ENCODE measurements at regions not wholly inside any gene's neighbourhood (a gene's known extent, or its start where the extent isn't known, plus 50 kb on each side); places are given as distances from the start of the nearest gene placed in this dataset.

GRCh38 chr5:8813180-8813579 lies 732.7 kb downstream of the SEMA5A start:
- no peak overlapping the region for H3K4me3 ChIP-seq (ENCODE audit: low read length)
- CTCF ChIA-PET: no interaction called here
- H3K27ac ChIP-seq (ENCODE audit: low read depth in 1 of 2, low read length in 2 of 2): no peak overlapping the region
- H3K27me3 Mint-ChIP-seq: no peaks in the 10 kb centered on the region
- no peak overlapping the region for H3K27ac Mint-ChIP-seq
- intact Hi-C loops (cut with DNase I, micrococcal nuclease): no loop called here
- H3K4me1 ChIP-seq (ENCODE audit: insufficient read depth, low read length): no peaks in the 10 kb centered on the region
- no peaks in the 10 kb centered on the region for H3K4me1 Mint-ChIP-seq (ENCODE audit: low read depth)
- no peak overlapping the region for H3K4me3 Mint-ChIP-seq
- no peak for TF ChIP-seq CTCF (IDR thresholded peaks at IDR 0.05)
- H3K9me3 ChIP-seq (ENCODE audit: control insufficient read depth in 1 of 2, insufficient read depth in 1 of 2, low read length in 2 of 2): peaks cover 0 to 4% of the 10 kb centered on the region in 2 experiments
- POLR2A ChIA-PET: no interaction called here
- H3K36me3 ChIP-seq (ENCODE audit: insufficient read depth, low read length): no peaks in the 10 kb centered on the region
- no peak for DNase-seq
- H3K36me3 Mint-ChIP-seq (ENCODE audit: low read depth): no peaks in the 10 kb centered on the region
- H3K9me3 Mint-ChIP-seq: peaks cover 14% of the 10 kb centered on the region
- no peaks in the 10 kb centered on the region for H3K27me3 ChIP-seq (ENCODE audit: control insufficient read depth in 1 of 2, insufficient read depth in 2 of 2, low read length in 2 of 2)
- no peak for ATAC-seq (ENCODE audit: poor library complexity)

GRCh38 chr5:8814105-8814504 lies 731.8 kb downstream of the SEMA5A start:
- no peak overlapping the region for H3K4me3 ChIP-seq (ENCODE audit: low read length)
- peaks cover 14% of the 10 kb centered on the region for H3K9me3 Mint-ChIP-seq
- ChIA-PET CTCF (no interaction called here), POLR2A (no interaction called here)
- H3K9me3 ChIP-seq (ENCODE audit: control insufficient read depth in 1 of 2, insufficient read depth in 1 of 2, low read length in 2 of 2): peaks cover 0 to 4% of the 10 kb centered on the region in 2 experiments
- H3K27me3 Mint-ChIP-seq: no peaks in the 10 kb centered on the region
- no peaks in the 10 kb centered on the region for H3K4me1 ChIP-seq (ENCODE audit: insufficient read depth, low read length)
- TF ChIP-seq CTCF (IDR thresholded peaks at IDR 0.05): no peak
- no peak overlapping the region for H3K4me3 Mint-ChIP-seq
- H3K27ac Mint-ChIP-seq: no peak overlapping the region
- H3K4me1 Mint-ChIP-seq (ENCODE audit: low read depth): no peaks in the 10 kb centered on the region
- intact Hi-C loops (cut with DNase I, micrococcal nuclease): no loop called here
- ATAC-seq (ENCODE audit: poor library complexity) (no peak), DNase-seq (no peak)
- H3K27ac ChIP-seq (ENCODE audit: low read depth in 1 of 2, low read length in 2 of 2): no peak overlapping the region
- H3K36me3 Mint-ChIP-seq (ENCODE audit: low read depth): no peaks in the 10 kb centered on the region
- no peaks in the 10 kb centered on the region for H3K36me3 ChIP-seq (ENCODE audit: insufficient read depth, low read length)
- no peaks in the 10 kb centered on the region for H3K27me3 ChIP-seq (ENCODE audit: control insufficient read depth in 1 of 2, insufficient read depth in 2 of 2, low read length in 2 of 2)

GRCh38 chr5:8824371-8824770 lies 721.5 kb downstream of the SEMA5A start:
- Mint-ChIP-seq H3K9me3 (peaks cover 7% of the 10 kb centered on the region), H3K4me3 (no peak overlapping the region), H3K4me1 (ENCODE audit: low read depth) (no peaks in the 10 kb centered on the region), H3K27me3 (no peaks in the 10 kb centered on the region), H3K27ac (no peak overlapping the region), H3K36me3 (ENCODE audit: low read depth) (no peaks in the 10 kb centered on the region)
- Histone ChIP-seq H3K36me3 (ENCODE audit: insufficient read depth, low read length) (no peaks in the 10 kb centered on the region), H3K4me3 (ENCODE audit: low read length) (no peak overlapping the region), H3K9me3 (ENCODE audit: control insufficient read depth in 1 of 2, insufficient read depth in 1 of 2, low read length in 2 of 2) (no peaks in the 10 kb centered on the region), H3K27ac (ENCODE audit: low read depth in 1 of 2, low read length in 2 of 2) (no peak overlapping the region), H3K4me1 (ENCODE audit: insufficient read depth, low read length) (no peaks in the 10 kb centered on the region), H3K27me3 (ENCODE audit: control insufficient read depth in 1 of 2, insufficient read depth in 2 of 2, low read length in 2 of 2) (no peaks in the 10 kb centered on the region)
- DNase-seq: no peak
- no peak for TF ChIP-seq CTCF (IDR thresholded peaks at IDR 0.05)
- ATAC-seq (ENCODE audit: poor library complexity): no peak
- intact Hi-C loops (cut with DNase I, micrococcal nuclease): no loop called here
- POLR2A ChIA-PET: no interaction called here
- CTCF ChIA-PET: no interaction called here
